ENCODE measurements at regions not wholly inside any gene's neighbourhood (a gene's known extent, or its start where the extent isn't known, plus 50 kb on each side); places are given as distances from the start of the nearest gene placed in this dataset.
"Not testable (repeated sequence)": the region's sequence is repeated elsewhere in the genome, so short reads cannot be mapped to it uniquely, and the experiment has no call there.

DNA sequence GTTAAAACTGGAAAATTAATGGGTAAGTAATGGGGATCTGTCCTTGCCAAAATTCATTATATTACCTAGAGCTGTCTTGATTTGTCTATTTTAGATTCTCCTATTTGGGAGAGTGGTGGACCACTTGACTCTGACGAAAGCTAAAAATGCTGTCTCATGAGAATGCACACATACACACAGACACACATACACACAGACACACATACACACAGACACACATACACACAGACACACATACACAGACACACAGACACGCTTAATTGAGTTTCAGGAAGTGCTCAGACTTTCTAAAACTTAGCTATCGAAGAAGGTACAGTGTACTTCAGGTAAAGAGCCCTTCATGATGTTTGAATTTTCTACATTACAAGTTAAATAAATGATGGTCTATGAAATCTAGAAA lies 279.5 kb downstream of the ANKRD50 start:
- intact Hi-C loops (cut with DNase I) = no loop called here
- DNase-seq (no peak), ATAC-seq (ENCODE audit: poor library complexity) (no peak)

- ATAC-seq (ENCODE audit: poor library complexity) (no peak), DNase-seq (no peak)
- intact Hi-C loops (cut with DNase I) = no loop called here
These were observed 279.0 kb downstream of the ANKRD50 start for GRCh38 chr4:124433500-124433899.

GRCh38 chr4:124435274-124435950 lies 277.1 kb downstream of the ANKRD50 start:
- intact Hi-C loops (cut with DNase I) = no loop called here
- ATAC-seq (ENCODE audit: poor library complexity) (no peak), DNase-seq (no peak)

DNA sequence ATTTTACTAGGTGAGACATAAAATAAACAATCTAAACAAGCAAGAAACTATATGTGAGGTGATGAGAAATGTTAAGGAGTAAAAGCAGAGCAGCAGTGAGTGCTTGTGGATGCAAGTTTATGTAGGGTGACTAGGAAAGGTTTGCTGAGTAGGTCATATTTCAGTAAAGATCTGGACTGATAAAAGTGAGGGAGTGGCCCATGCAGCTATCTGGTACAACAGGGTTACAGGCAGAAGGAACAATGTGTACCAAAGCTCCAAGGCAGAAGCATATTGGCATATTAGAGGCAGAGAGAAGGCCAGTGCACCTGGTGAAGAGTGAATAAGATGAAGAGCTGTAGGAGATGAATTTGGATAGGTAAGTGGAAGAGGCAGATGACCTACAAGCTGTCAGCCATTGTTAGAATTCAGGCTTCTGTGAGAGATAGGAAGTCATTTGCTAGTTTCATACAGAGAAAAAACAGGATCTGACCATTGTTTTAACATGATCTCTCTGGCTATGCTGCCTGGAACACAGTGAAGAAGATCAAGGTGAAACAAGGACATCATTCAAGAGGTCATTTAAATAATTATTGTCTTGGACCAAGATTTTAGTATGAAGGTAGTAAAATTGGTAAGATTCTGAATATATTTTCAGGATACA lies 274.6 kb downstream of the ANKRD50 start:
- no peak for DNase-seq
- no peak for ATAC-seq (ENCODE audit: poor library complexity)
- intact Hi-C loops (cut with DNase I) = no loop called here

- intact Hi-C loops (cut with DNase I) = no loop called here
- DNase-seq (no peak), ATAC-seq (ENCODE audit: poor library complexity) (no peak)
These were observed 267.5 kb downstream of the ANKRD50 start for GRCh38 chr4:124445071-124445470.

- intact Hi-C loops (cut with DNase I) = no loop called here
- no peak for DNase-seq
- ATAC-seq (ENCODE audit: poor library complexity) = no peak
These were observed 262.7 kb downstream of the ANKRD50 start for GRCh38 chr4:124449881-124450280.

DNA sequence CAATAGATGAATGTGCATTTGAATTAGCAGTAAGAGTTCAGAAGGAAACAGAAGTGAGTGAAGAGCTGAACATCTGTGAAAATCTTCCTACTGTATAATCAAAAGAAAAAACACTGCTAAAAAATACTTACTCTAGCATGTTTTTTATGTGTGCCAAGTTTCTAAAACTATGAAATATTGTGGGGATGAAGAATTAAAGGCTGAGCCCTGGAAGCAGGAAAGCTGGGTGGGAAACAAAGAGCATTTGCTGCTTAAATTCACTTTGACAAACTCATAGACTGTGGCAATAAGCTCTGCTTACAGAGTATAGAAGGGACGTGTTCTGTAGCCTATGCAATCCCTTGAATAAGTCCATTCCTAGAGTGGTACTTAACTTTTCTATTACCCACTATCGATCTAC lies 261.7 kb downstream of the ANKRD50 start:
- intact Hi-C loops (cut with DNase I) = no loop called here
- DNase-seq (no peak), ATAC-seq (ENCODE audit: poor library complexity) (no peak)

DNA sequence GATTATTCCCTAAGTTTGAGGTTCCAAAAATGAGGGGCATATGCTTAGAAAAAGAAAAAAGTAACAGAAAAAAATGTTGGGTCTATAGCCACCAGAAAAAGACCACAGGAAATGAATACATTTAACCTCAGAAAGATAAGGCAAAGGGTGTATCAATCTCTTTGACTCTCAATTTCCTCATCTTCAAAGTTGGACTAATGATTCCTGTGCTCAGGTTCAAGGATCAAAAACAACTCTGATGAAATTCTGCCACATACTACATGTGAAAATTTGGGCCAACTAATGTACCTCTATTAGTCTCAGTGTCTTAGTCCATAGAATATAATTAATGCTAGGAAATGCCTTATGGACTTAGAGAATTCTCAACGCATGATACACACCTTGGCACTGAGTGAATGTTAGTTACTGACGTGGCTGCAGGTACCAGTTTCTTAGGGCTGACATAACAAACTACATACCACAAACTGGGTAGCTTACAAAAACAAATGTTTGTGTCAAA lies 257.7 kb downstream of the ANKRD50 start:
- ATAC-seq (ENCODE audit: poor library complexity) (no peak), DNase-seq (no peak)
- intact Hi-C loops (cut with DNase I) = no loop called here

GRCh38 chr4:124455671-124456070 lies 256.9 kb downstream of the ANKRD50 start:
- ATAC-seq (ENCODE audit: poor library complexity) = no peak
- intact Hi-C loops (cut with DNase I) = no loop called here
- no peak for DNase-seq

DNA sequence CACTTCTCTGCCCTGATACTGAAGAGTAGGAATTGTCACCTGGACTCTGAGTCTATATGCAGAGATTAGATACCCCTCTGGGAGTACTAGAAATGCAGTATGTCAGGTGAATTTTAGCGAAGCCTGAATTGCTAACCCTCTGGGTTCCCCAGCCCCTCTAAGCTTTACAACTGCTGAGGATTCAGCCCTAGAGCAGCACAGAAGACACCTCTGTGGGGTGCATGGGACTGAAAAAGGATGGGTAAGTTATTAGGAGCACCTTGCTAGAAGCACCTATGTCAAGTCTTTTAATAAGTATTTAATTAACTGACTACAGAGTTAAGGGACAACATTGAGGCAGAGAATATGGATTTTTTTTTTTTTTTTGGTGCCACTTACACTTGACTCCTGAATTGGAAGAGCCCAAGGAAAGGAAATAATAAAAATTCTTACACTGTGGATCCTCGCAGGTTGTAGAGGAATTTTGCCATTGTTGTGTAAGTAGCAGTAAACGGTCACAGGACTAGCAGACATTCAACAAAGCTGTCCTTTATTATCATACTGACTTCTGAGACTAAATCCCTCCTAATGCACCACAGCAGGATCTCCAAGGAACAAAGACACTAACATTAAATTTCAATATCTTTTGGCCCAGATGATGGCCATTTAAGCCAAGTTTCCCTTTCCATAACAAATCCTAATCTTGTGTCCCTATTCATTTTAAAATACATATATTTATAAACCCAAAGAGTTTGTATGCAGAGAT lies 253.2 kb downstream of the ANKRD50 start:
- DNase-seq = no peak
- ATAC-seq (ENCODE audit: poor library complexity) = no peak

DNA sequence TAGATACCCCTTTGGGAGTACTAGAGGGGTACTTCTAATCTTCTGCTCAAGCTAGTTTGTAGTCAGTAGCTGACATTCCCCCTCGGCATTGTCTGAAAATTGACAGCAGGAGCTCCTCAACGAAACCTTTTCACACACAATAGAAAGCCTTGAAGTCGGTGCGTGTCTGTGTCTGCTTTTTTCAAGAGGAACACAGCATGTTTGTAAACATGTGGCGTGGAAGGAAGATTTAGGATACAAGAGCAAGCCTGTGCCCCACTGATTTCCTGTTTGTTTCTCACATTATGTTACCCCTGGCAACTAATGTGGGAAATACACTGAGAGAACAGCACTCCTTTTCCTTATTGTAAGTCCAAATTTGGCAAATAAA lies 252.6 kb downstream of the ANKRD50 start:
- intact Hi-C loops (cut with DNase I) = no loop called here
- ATAC-seq (ENCODE audit: poor library complexity) (no peak), DNase-seq (no peak)

More for the DNA sequence above, 253.2 kb downstream of the ANKRD50 start:
- intact Hi-C loops (cut with DNase I) = no loop called here

GRCh38 chr4:124461592-124461991 lies 250.9 kb downstream of the ANKRD50 start:
- ATAC-seq (ENCODE audit: poor library complexity); DNase-seq; intact Hi-C loops (cut with DNase I): not testable (repeated sequence)

DNA sequence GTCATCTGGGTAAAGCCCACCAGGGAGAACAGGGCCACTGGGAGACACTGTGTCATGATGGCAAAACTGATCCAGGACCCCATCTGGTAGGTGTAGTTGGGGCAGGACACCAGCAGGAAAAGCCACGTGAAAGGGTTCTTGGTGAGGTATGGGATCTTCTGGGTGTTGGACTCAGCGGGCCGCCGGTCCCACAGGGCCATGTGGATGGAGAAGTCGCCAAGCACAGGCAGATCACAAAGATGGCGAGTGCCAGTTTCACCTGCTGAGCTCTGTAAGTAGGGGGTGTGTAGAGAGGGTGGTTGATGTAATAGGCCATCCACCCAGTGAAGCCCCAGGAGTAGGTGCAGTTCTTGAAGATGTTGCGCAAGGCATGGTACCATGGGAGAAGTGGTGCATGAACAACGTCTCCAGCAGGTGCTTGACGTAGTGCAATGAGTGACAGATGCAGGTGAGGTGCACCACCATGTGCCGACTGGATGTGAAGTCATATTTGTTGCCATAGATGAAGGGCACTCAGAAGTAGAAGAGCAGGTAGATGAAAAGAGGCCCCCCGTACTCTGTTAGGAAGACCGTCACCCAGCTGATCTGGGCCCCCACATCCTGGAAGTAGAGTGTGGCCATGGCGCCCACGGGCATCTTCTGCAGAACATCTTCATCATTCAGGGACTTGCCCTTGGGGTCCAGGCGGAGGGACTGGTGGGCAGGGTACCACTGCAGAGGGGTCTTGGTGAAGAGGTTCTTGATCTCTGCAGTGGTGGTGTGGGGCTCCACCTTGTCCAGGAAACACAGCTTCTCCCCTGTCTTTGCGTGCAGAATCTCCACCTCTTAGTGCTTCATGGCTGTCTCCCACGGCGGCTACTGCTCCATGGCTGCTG lies 249.3 kb downstream of the ANKRD50 start:
- intact Hi-C loops (cut with DNase I) = no loop called here
- no peak for ATAC-seq (ENCODE audit: poor library complexity)
- no peak for DNase-seq

DNA sequence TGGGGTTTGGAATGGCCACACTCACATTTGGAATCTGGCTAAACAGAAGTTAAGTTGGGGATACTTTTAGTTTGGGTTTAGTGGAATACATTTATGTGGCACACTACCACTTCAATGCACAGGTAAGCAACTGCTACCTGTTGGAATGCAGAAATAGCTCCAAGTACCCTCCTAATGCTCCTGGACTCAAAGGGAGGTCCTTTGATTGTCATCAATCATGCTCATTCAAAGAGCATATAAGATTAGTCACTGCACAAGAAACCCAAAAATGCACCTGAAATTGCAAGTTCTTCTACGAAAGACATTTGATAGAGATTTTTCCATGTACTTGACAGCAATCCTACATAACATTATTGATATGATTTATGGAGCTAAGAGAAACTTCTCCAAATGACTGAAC lies 247.7 kb downstream of the ANKRD50 start:
- intact Hi-C loops (cut with DNase I) = no loop called here
- no peak for ATAC-seq (ENCODE audit: poor library complexity)
- no peak for DNase-seq

- intact Hi-C loops (cut with DNase I) = no loop called here
These were observed 244.2 kb downstream of the ANKRD50 start for GRCh38 chr4:124468360-124468759.

DNA sequence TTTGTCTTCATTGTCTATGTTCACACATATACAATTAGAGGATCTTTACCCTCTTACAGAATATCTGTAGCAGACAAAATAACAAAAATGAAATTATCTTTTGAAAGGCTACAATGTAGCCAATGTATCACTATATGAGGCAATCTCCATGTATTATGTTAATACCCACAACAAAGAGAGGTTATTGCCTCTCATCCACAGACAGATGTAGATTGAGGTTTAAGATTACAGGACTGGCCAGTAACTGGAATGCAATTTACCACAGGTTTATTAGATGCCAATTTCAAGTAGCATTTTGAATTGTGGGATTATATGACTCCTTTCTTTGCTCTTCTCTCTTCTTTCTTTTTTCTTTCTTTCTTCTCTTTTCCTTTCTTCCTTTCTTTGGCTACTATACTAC lies 242.6 kb downstream of the ANKRD50 start:
- no peak for DNase-seq
- ATAC-seq (ENCODE audit: poor library complexity) = no peak
- intact Hi-C loops (cut with DNase I) = no loop called here

More at GRCh38 chr4:124468360-124468759, 244.2 kb downstream of the ANKRD50 start:
- ATAC-seq (ENCODE audit: poor library complexity) = no peak
- no peak for DNase-seq

GRCh38 chr4:124478470-124478869 lies 234.1 kb downstream of the ANKRD50 start:
- no peak for DNase-seq
- ATAC-seq (ENCODE audit: poor library complexity) = no peak
- intact Hi-C loops (cut with DNase I) = no loop called here

DNA sequence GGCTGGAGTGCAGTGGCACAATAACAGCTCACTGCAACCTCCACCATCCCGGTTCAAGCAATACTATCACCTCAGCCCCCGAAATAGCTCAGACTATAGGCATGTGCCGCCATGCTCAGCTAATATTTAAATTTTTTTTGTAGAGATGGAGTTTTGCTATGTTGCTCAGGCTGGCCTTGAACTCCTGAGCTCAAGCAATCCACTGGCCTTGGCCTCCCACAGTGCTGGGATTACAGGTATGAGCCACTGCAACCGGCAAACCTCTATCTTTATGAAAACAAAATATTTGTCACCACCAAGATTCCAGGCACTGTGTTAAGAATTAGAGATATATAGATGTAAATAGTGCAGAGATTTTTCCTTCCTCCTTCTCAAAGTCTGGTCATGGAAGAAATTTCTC lies 232.5 kb downstream of the ANKRD50 start:
- intact Hi-C loops (cut with DNase I) = no loop called here
- ATAC-seq (ENCODE audit: poor library complexity) = no peak
- DNase-seq = no peak

GRCh38 chr4:124481123-124481522 lies 231.4 kb downstream of the ANKRD50 start:
- ATAC-seq (ENCODE audit: poor library complexity) = no peak
- intact Hi-C loops (cut with DNase I) = no loop called here
- no peak for DNase-seq

All from Right ventricle myocardium superior (tissue), 1 donor.